LNCaP clone FGC (cell line): ENCODE measurements at regions not wholly inside any gene's neighbourhood (a gene's known extent, or its start where the extent isn't known, plus 50 kb on each side); places are given as distances from the start of the nearest gene placed in this dataset.

Experiments
- DNase-seq: peaks from one replicate; pipeline ENCODE4 v3.0.0-alpha.2; 2011; ENCODE audit warnings: low read depth
- H3K4me3 ChIP-seq: 2 replicates; pipeline ENCODE4 v1.5.1; 2011; ENCODE audit warnings: mild to moderate bottlenecking, low read depth, low read length, control low read depth
- CTCF ChIP-seq: IDR thresholded peaks from 2 replicates; pipeline ENCODE4 v1.5.1; 2012; ENCODE audit warnings: mild to moderate bottlenecking; ENCODE audit not compliant: control insufficient read depth, insufficient read depth; ENCODE audit errors: extremely low read depth

DNA sequence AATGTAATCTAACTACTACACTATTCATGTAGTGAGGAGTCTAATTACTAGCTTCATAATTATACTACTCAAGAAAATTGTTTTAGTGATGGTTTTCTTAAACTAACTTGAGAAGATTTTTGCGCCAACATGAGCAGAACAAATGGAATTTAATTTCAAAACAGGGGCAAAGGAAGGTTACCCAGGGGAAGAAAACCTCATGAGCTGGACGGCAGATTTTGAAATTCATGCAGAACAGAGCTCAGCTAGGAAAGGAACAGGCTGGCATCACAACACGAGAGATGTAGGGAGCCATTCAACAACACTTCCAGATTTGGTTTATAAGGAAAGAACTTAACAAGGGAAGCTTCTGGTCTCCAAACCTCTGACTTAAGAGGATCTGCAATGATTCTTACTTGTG lies 235.3 kb upstream of the PRKCQ start:
- TF ChIP-seq CTCF: no peak
- no peak overlapping the region for H3K4me3 ChIP-seq
- no peak for DNase-seq

DNA sequence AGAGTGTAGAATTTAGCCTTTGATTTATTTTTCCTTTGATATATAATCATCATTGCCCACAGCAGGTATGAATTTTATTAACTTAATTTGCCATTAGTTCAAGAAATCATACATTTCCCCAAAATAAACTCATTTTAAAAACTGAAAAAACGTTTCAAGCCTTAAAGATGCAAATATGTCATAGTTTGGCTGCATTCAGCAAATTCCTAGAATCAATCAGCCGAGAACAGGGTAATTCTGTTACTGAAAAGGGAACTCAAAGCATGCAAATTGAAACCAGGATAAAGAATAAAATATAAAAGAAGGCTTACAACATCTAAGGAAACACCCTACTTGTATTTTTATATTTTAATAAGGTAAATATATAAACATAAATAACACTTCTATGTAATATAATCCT lies 233.8 kb upstream of the PRKCQ start:
- H3K4me3 ChIP-seq: no peak overlapping the region
- DNase-seq: no peak
- no peak for TF ChIP-seq CTCF

DNA sequence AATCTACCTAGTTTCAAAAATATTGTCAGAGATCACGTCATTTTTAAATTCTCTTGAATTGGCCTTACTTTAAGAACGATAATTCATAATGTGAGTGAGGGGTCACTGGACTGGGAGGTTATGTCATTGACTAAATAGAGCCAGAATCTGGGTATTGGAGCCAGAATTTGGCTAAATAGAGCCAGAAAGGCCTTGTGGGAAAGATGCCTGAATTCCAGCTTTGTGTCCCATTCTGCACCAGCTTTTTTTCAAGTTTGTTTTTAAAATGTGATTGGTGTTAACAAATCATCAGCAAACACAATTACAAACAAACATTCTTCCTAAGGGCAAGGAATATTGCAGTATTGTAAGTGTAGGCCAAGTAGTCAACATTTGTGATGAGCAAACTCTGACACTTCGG lies 233.2 kb upstream of the PRKCQ start:
- no peak overlapping the region for H3K4me3 ChIP-seq
- DNase-seq: no peak
- TF ChIP-seq CTCF: no peak

DNA sequence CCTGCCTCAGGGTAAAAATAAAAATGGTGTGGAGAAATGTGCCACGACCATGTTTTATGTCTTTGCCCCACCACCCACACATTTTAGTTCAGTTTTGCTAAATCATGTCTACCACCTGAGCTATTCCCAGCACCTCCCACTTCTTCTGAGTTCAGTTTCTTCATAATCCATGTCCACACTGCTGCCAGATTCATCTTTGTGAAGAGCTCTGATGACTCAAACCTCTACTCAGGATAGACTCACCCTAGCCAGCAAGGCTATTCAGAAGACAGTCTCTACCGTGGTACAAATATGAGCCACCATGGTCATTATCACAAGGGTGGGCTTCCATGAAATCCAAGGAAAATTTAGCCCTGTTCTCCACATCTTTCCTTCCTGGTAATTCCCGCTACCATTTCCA lies 231.1 kb upstream of the PRKCQ start:
- no peak for DNase-seq
- no peak overlapping the region for H3K4me3 ChIP-seq
- TF ChIP-seq CTCF: no peak

- H3K4me3 ChIP-seq: no peak overlapping the region
- no peak for TF ChIP-seq CTCF
- no peak for DNase-seq
Observed at GRCh38 chr10:6803427-6803783, 223.3 kb upstream of the PRKCQ start.

- no peak for DNase-seq
- TF ChIP-seq CTCF: no peak
- H3K4me3 ChIP-seq: no peak overlapping the region
Observed at GRCh38 chr10:6802759-6803426, 222.8 kb upstream of the PRKCQ start.

DNA sequence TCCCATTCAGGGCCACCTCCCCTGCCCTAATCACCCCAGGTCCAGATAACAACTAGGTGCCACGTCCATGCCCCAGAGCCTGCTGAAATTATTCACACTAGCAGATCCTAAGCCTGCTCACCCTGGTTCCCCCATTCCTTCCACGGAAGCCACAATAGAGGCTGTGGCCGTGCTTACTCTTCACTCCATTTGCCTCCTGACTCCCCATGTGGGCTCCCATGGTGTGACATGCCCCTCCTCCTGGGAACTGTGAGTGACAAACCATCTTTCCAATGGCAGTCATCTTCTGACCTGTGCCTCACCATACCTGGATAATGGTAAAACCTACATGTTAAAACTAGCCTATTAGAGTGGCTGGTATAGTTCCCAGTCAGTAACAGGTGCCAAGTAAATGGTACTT lies 216.2 kb upstream of the PRKCQ start:
- TF ChIP-seq CTCF: no peak
- DNase-seq: no peak
- H3K4me3 ChIP-seq: no peak overlapping the region
